ENCODE measurements at regions not wholly inside any gene's neighbourhood (a gene's known extent, or its start where the extent isn't known, plus 50 kb on each side); places are given as distances from the start of the nearest gene placed in this dataset.

DNA sequence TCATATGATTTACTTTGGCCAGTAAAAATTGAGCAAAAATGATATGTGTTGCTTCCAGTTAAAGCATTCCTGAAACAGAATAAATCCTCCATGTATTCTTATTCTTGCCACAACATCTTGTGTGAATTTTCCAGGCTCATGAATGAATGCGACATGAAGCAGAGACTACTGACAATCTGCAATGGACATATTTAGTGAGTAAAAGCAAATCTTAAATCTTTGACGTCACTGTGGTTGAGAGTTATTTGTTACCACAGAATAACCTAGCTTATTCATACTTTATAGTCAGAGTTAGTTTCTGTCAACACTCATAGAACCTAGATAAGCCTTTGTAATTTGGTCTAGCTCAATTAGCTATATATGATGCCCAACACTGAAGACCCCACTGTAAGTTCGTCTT lies 1443.1 kb downstream of the PCDH9 start:
- H2AK5ac ChIP-seq (ENCODE audit: low read depth, low read length) = no peak overlapping the region
- H3K56ac ChIP-seq (ENCODE audit: extremely low read depth, insufficient read depth, low read length) = no peak overlapping the region
- H3K4me1 ChIP-seq (ENCODE audit: control insufficient read depth, insufficient read depth, low read length) = no peaks in the 10 kb centered on the region
- H3K23ac ChIP-seq (ENCODE audit: low read depth, low read length) = no peak overlapping the region
- no peak overlapping the region for H2BK120ac ChIP-seq (ENCODE audit: low read depth, low read length)
- DNase-seq = peak; percentile 27
- CTCF ChIA-PET = interaction anchor here (0.6 kb wide), 1 partner anchor 658 kb away, joined by 4 read pairs; no protein-coding TSS in a partner anchor
- no peaks in the 10 kb centered on the region for H4K20me1 ChIP-seq (ENCODE audit: insufficient read depth, low read length)
- H2BK15ac ChIP-seq (ENCODE audit: low read depth, low read length) = no peak overlapping the region
- no peaks in the 10 kb centered on the region for H3K79me1 ChIP-seq (ENCODE audit: low read depth in 1 of 2, low read length in 2 of 2)
- H2BK5ac ChIP-seq (ENCODE audit: low read depth, low read length, poor library complexity, severe bottlenecking) = no peak overlapping the region
- BruUV-seq (replicated peaks) = no TSS peak
- no peaks in the 10 kb centered on the region for H3K36me3 ChIP-seq (ENCODE audit: control insufficient read depth, insufficient read depth, low read length)
- H2AFZ ChIP-seq (replicated peaks; ENCODE audit: low read length, poor library complexity) = no peak overlapping the region
- no peak overlapping the region for H3K18ac ChIP-seq (ENCODE audit: low read depth, low read length)
- no peak overlapping the region for H3K27ac ChIP-seq (ENCODE audit: insufficient read depth, low read length)
- H3K4me3 ChIP-seq (ENCODE audit: insufficient read depth, low read depth, low read length) = no peak overlapping the region
- WGBS, 2 experiments (ENCODE audit: extremely low coverage in 2 of 2, insufficient read length in 1 of 2) = no CpG with 5 or more reads among the region's 3 CpGs
- TF ChIP-seq POLR2A (IDR thresholded peaks at IDR 0.05; ENCODE audit: low read depth, low read length) (no peak), MAFK (IDR thresholded peaks at IDR 0.05; ENCODE audit: low read depth, low read length) (no peak), CHD1 (IDR thresholded peaks at IDR 0.05; ENCODE audit: low read depth, low read length) (no peak), RCOR1 (IDR thresholded peaks at IDR 0.05; ENCODE audit: insufficient replicate concordance, low read length) (no peak), FOS (IDR thresholded peaks at IDR 0.05; ENCODE audit: low read depth, low read length) (no peak), RAD21 (IDR thresholded peaks at IDR 0.05; ENCODE audit: low read length) (no peak), MAZ (IDR thresholded peaks at IDR 0.05; ENCODE audit: borderline replicate concordance, low read depth, low read length) (no peak), RFX5 (IDR thresholded peaks at IDR 0.05; ENCODE audit: low read depth, low read length) (no peak), MXI1 (IDR thresholded peaks at IDR 0.05; ENCODE audit: borderline replicate concordance, low read depth, low read length) (no peak)
- TF ChIP-seq, protein P1, sequence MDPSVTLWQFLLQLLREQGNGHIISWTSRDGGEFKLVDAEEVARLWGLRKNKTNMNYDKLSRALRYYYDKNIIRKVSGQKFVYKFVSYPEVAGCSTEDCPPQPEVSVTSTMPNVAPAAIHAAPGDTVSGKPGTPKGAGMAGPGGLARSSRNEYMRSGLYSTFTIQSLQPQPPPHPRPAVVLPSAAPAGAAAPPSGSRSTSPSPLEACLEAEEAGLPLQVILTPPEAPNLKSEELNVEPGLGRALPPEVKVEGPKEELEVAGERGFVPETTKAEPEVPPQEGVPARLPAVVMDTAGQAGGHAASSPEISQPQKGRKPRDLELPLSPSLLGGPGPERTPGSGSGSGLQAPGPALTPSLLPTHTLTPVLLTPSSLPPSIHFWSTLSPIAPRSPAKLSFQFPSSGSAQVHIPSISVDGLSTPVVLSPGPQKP (IDR thresholded peaks at IDR 0.05; ENCODE audit: borderline replicate concordance, low read depth, low read length) = no peak
- TF ChIP-seq, protein P2, sequence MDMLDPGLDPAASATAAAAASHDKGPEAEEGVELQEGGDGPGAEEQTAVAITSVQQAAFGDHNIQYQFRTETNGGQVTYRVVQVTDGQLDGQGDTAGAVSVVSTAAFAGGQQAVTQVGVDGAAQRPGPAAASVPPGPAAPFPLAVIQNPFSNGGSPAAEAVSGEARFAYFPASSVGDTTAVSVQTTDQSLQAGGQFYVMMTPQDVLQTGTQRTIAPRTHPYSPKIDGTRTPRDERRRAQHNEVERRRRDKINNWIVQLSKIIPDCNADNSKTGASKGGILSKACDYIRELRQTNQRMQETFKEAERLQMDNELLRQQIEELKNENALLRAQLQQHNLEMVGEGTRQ (IDR thresholded peaks at IDR 0.05; ENCODE audit: low read depth, low read length) = no peak
- TF ChIP-seq, protein P3, sequence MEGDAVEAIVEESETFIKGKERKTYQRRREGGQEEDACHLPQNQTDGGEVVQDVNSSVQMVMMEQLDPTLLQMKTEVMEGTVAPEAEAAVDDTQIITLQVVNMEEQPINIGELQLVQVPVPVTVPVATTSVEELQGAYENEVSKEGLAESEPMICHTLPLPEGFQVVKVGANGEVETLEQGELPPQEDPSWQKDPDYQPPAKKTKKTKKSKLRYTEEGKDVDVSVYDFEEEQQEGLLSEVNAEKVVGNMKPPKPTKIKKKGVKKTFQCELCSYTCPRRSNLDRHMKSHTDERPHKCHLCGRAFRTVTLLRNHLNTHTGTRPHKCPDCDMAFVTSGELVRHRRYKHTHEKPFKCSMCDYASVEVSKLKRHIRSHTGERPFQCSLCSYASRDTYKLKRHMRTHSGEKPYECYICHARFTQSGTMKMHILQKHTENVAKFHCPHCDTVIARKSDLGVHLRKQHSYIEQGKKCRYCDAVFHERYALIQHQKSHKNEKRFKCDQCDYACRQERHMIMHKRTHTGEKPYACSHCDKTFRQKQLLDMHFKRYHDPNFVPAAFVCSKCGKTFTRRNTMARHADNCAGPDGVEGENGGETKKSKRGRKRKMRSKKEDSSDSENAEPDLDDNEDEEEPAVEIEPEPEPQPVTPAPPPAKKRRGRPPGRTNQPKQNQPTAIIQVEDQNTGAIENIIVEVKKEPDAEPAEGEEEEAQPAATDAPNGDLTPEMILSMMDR (conservative IDR thresholded peaks at IDR 0.05; ENCODE audit: low read depth, low read length) = no peak
- H3K27me3 ChIP-seq (ENCODE audit: control insufficient read depth, insufficient read depth, low read length) = no peaks in the 10 kb centered on the region
- no peak overlapping the region for H3K9ac ChIP-seq (ENCODE audit: low read depth, low read length)
- no peak overlapping the region for H3K14ac ChIP-seq (replicated peaks; ENCODE audit: low read depth, low read length)
- no peak overlapping the region for H4K5ac ChIP-seq (ENCODE audit: low read depth, low read length)
- H3K4me2 ChIP-seq (ENCODE audit: low read depth, low read length) = no peak overlapping the region
- H4K8ac ChIP-seq (ENCODE audit: low read depth in 2 of 2, low read length in 2 of 2) = no peak overlapping the region
- no peaks in the 10 kb centered on the region for H3K9me3 ChIP-seq (ENCODE audit: control insufficient read depth, insufficient read depth, low read length)
- in situ Hi-C loops (cut with MboI; ENCODE audit: low sequenced_read_pairs) = no loop called here
- H3K4ac ChIP-seq (ENCODE audit: low read depth, low read length) = no peak overlapping the region
- H4K91ac ChIP-seq (ENCODE audit: insufficient read depth, low read depth, low read length) = no peak overlapping the region
- POLR2A ChIA-PET (ENCODE audit: unreplicated experiment) = no interaction called here
- H2BK20ac ChIP-seq (ENCODE audit: low read depth, low read length) = no peak overlapping the region
- dilution Hi-C loops (cut with HindIII; ENCODE audit: low sequenced_read_pairs, unreplicated experiment) = no loop called here
- H3K9me1 ChIP-seq (ENCODE audit: insufficient read depth, low read length) = peaks cover 3% of the 10 kb centered on the region; the same call in 1 of the 2 replicates
- no peak overlapping the region for H2AK9ac ChIP-seq (replicated peaks; ENCODE audit: low read depth, low read length, poor library complexity)
- no peak for ATAC-seq (ENCODE audit: low read depth)
- intact Hi-C loops (cut with micrococcal nuclease) = no loop called here
